Activated effector memory CD4-positive, alpha-beta T cell treated with anti-CD3 and anti-CD28 coated beads, Interleukin-2, amount 50 U/mL, for 16 hours (primary cell): ENCODE measurements at regions not wholly inside any gene's neighbourhood (a gene's known extent, or its start where the extent isn't known, plus 50 kb on each side); places are given as distances from the start of the nearest gene placed in this dataset.
A peak's percentile ranks its signal among the peaks of the same experiment; 100 is the strongest.
"Not testable (repeated sequence)": the region's sequence is repeated elsewhere in the genome, so short reads cannot be mapped to it uniquely, and the experiment has no call there.

Experiments
- DNase-seq: peaks from one replicate; pipeline ENCODE4 v3.0.0-alpha.2; 2020

DNA sequence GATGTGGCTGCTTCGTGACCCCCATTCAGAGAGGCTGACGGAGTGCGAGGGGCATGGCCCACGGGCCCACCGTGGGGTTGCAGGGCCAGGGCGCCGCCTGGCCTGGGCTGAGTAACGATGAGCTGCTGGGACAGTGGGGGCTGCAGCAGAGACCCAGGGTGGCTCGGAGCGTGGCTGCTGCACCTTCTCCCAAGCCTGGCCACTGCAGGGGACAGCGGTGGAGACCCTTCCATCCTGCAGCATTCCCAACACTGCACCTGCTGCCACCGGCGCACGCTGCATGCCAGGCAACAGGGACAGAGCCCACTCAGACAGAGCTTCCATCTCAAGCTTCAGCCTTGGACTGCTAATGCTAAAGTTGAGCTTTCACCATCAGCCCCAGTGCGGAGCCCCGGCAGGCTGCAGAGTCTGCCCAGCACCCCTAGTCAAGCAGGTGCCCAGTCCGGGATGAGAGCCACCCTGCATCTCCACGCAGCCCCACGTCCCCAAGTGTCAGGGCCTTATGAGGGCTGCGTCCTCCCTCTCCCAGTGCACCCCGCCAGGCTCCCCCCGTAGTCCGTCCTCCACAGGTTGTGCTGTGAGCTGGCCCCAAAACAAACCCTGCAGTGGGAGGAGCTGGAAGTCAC lies 89.4 kb upstream of the AFDN start:
- no peak for DNase-seq

DNA sequence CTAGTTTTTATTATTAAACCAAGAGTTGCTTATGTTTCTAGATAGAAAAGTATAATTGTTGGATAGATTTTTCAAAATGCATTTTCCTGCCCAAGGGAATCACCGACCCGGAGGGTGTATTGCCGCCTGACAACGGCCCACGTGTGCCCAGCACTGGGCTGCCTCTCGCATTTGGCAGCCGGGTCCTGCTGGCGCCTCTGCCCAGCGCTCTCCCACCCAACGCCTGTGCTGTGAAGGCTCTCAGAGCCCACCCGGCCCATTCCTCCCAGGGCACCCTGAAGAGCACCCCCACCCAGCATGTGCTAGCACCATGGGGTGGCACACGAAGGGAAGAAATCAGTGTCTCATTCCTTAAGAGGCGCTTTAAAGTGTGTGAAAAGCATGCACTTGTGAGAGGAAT lies 88.3 kb upstream of the AFDN start:
- DNase-seq = no peak

DNA sequence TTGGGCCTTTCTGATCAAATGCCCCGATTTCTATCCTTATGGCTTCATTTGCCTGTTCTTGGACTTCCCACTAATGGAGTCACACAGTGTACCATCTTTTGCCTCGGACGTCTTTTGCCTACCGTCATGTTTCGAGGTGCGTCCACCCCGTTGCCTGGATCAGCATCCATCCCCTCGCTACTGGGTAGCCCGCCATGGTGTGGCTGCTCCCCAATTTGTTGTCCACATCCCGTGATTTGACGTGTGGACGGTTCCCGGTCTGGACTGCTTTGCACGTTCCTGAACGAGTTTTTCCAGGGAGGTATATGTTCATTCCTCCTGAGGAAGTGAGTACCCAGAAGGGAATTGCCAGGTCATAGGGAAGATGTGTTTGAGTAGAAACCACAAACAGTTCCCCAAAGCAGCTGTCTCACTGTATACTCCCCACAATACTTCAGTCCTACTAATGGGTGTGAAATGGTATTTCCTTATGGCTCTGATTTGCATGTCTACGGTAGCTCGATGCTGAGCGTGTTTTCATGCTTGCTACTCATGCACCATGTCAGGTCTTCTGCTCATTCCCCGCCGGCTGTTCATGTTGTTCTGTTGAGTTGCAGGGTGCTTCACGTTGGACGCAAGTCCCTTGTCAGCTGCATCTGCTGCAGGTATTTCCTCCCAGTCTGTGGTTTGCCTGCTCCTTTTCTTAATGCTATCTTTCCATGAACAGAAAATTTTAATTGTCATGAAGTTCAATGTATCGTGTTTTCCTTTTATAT lies 86.8 kb upstream of the AFDN start:
- DNase-seq = peak; percentile 41

DNA sequence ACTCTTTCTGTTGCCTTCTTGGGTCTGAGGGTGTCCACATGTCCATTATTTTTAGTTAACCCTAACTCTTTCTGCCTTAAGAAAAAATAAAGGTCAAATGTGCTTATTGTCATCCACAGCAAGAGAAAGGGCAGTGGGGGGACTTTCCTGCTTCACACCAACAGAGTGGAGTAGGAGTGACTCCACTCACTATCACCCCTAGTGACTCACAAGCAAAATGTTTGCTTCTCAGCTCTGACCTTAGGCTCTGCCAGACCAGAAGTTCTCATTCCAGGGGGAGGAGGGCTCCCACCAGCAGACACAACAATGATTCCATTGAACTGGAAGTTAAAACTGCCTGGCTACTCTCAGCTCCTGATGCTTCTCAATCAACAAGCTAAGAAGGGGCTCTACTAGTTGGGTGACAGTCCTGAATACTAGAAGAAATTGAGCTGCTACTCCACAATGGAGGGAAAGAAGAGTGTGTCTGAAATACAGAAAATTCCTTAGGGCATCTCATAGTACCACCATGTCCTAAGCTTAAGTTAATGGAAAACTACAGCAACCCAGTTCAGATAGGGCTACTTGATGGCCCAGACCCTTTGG lies 83.9 kb upstream of the AFDN start:
- no peak for DNase-seq

DNA sequence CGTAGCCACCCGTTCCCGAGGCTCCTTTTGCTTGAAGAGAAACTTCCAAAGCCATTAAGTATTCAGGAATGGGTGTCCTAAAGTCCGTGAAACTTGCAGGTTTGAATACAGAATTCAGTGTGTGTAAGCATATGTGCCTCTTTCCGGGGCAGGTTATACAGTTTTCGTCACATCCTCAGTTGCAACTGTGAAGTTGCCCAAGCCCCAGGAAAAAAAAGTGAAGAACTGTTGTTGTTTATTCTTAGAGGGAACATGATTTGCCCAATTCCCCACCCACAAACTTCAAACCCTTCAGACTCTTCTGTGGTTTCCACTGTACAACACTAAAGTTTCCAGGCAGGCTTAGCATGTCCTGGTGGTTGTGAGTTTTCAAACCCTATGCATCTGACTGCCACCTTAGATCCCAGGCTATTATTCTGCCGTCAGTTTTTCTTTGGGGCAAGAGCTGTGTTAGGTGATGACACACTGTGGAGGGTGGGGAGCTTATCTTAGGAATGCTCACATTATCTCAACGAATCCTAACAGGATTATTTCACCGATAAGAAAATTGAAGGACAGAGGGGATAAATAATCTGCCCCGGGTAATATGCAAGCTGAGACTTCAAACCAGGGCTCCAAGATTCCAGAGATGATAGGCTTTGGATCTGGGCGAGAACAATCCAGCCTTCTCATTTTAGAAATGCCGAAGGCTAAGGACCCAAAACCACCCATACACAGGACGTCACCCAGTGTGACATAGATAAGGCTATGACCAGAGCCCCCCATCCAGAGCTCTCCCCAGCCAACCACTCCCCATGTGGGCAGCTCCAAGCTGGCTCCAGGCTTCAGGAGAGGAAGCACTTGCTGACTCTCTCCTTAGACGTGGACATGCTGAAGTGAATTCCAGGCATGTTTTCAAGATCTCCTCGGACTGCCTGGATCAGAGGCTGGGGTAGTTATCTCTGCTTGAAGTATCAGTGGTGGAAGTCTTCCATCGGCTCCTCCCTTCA lies 81.7 kb upstream of the AFDN start:
- DNase-seq = no peak

DNA sequence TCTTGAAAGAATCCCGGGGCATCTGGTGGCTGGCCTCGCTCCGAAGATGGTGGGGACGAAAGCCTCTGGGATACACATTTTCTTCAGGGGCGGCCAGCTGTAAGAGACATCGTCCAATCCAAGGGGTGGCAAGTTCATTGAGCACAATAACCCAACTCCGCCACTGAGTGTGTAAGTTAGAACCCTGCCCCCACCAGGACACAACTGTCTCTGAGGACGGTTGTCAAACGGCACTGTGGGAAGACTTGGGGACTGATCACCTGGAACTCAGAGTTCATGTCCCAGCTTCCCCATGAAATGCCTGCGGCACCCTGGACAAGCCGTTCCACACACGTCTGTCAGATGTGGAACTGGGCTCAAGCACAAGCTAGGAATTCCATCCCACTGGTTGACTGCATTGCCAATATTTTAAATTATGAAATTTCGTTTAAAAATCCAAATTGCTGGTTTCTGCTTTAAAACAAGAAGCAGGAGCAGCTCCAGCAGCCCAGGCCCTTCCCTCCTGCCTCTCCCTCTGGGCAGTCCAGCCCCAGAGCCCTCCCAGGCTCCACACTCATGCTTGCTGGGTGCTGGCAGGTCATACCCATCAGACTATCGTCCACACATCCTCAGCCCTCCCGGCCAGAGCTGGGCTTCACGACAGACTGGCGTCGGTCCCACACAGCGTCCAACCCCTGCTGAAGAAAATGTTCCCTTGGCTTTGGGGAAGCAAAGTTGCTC lies 80.9 kb upstream of the AFDN start:
- peak; percentile 14 for DNase-seq

DNA sequence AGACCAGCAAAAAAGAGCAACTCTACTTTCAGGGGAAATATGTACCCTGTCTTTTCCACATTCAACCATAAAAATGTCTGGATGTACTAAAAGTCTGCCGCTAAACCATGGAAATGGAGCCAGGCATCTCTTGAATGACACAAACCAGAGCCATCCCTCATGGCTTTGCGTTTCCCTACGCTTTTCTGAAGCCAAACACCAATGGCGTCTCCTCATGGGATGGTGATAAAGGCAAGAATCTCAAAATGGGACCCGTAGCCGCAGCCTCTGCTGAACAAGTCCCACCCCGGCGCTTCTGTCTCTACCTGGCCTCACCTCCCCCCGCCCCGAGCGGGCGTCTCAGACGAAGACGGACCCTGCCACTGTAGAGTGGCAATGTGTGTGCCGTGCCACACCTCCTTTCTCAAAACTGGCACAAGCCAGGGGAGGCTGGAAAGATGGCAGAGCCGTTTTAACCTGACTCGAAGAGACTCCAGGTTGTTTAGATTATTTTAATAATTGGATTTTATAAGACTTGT lies 80.3 kb upstream of the AFDN start:
- DNase-seq = no peak

DNA sequence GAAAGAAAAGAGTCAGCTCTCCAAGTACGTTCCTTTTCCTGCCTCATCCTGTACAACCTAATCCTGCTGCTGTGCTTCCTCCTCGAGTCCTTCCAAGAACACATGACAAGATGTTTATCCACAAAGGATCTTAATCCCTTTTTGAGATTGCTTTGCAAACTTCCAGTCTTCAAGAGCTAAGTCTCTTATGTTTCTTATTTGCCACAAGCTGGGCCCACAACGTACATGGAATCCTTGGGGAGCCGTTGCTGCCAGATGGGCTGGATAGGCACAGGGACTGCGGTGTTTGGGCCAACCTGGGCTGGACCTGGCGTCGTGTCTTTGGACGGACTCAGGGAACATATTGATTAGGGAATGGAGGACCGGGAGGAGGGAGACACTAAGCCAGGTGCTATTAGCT lies 79.7 kb upstream of the AFDN start:
- DNase-seq = no peak

DNA sequence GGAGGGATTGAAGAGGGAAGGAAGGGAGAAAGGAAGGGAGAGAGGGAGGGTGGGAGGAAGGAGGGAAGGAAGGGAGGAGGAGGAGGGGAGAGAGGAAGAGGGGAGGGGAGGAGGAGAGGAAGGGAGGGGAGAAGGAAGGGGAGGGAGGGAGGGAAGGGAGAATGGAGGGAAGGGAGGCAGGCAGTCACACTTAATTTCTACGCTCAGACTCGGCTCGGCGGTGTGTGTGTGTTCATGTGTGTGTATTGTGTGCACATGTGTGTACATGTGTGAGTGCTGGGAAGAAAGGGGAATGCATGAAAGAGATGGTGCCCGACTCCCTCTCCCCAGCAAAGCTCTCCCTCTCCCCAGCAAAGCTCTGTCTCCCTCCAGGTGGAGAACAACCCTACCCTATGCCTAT lies 79.1 kb upstream of the AFDN start:
- no peak for DNase-seq

DNA sequence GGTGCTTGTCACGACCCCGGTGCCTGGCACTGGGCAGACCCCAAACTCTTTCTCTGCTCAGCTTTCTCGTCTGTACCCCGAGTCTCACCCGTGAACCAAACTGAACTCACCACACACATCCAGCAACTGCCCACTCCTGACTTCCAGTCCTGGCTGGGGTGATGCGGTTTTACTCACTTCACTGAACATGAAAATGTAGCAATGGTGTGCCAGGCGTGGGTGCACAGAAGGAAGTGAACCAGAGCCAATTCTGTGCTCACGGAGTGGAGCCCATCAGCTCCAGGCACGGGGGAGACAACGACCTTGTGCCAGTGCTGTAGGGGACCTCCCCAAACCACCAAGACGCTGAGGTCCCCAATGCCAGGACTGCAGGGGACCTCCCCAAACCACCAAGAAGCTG lies 78.7 kb upstream of the AFDN start:
- no peak for DNase-seq

DNA sequence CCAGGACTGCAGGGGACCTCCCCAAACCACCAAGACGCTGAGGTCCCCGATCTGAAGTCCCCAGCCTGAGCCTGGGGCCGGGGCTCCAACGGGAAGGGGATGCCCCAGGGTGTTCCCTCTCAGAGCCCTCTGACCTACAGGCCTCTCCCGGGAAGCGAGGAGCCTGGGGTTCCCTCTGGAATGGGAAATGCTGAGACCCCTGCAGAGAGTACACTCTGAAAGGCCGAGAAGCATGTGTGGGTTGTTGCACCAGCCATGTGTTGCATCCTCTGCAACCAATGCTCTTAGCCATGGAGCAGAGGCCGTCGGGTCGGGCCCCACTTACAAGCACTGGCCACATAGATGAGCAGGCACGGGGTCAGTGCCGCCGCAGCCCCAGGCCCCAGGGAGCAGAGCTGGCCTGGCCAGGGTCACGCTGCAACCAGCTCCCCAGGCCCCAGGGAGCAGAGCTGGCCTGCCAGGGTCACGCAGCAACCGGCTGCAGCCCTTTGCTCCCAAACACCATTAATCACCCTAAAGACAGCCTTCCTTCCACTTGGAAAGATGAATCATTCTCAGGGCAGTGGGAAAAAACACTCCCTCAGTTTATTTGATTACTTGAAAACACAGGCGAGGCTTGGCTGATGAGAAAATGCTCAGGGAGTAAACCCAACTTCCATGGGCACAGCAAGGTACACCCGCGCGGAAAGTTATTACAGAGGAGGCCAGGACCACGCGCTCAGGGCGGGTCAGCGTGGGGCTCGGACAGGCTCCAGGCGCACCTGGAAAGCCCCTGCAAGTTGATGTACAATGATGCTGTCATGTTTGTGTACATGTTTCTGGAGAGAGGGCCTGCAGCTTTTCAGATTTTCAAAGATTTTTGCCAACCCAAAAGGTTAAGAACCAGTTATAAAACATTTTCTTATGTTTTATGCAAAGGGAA lies 78.0 kb upstream of the AFDN start:
- no peak for DNase-seq

DNA sequence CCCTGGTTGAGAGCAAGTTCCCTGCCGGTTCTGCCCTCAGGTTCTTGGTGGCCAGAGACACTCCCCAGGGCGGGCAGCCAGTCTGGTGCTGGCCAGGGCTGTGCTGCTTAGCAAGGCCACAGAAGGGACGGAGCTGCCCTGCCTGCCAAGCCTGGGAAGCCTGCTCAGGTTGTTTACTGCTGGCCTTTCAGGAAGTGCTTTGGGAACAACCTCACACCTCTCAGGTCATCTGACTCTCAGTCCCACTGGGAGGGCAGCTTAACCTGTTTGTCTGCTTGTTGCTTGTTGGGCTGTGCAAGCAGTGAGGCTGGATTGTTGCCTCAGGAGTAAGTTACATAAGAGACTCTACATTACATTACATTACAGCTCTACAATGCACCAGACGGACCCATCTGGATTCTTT lies 75.8 kb upstream of the AFDN start:
- no peak for DNase-seq

DNA sequence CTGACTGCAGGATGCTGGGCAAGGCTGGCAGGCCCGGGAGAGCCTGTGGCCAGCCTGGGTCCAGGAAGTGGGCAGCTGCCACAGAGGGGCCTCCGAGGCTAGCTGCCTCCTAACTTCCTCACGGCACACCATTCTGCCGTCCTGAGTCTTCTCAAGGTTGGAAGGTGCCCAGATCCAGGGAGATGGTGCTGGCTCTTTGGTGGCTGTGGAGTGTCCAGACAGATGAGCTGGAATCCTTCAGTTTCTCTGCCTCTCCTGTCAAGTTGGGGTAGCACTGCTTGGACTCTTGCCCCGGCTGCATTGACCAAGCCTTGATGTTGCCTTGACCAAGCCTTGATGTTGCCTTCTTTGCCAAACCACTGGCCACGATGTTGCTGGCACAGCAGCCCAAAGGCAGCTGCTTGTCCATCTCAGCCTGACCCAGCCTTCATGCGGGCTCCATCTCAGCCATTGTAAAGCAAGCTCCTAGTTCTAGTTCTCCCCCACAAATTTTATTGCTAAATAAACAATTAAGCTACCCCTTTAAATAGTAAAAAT lies 75.1 kb upstream of the AFDN start:
- DNase-seq = no peak

DNA sequence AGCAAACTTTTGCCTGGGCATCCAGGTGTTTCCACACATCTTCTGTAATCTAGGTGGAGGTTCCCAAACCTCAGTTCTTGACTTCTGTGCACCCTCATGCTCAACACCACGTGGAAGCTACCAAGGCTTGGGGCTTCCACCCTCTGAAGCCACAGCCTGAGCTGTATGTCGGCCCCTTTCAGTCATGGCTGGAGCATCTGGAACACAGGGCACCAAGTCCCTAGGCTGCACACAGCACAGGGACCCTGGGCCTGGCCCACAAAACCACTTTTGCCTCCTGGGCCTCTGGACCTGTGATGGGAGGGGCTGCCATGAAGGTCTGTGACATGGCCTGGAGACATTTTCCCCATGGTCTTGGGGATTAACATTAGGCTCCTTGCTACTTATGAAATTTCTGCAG lies 73.4 kb upstream of the AFDN start:
- DNase-seq = not testable (repeated sequence)

DNA sequence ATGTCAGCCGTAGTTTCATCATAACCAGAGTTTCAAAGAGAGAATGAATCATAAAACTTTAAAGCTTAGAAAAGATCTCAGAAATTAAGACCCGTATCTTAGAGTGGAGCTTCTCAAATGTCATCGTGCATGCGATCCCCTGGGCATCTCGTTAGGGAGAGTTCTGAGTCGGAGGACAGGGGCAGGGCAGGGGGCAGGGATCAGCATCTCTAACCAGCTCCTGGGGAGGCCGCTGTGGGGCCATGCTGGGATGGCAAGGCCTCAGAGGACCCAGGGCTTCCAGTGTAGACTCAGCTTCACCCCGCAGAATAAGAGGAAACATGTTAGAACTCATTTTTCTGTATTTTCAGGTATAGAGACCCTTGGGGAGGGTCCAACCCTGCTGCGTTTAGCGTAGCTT lies 72.0 kb upstream of the AFDN start:
- DNase-seq = no peak

DNA sequence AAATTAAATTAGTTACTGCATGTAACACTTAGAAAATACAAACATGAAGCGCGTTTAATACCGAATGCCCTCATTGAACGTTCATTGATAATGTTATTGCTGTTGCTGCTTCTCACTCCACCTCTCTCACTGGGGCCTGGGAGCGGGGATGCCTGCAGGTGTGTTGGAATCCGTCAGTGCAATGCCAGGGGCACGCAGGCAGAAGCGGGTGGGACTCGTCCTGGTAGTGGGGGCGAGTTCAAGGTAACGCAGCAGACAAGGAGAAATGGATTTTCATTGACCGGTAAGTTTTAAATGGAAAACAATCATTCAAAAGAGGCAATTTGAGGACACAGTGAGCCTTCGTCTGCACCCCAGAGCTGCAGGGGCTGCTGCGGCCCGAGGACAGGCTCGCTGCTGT lies 71.2 kb upstream of the AFDN start:
- no peak for DNase-seq

DNA sequence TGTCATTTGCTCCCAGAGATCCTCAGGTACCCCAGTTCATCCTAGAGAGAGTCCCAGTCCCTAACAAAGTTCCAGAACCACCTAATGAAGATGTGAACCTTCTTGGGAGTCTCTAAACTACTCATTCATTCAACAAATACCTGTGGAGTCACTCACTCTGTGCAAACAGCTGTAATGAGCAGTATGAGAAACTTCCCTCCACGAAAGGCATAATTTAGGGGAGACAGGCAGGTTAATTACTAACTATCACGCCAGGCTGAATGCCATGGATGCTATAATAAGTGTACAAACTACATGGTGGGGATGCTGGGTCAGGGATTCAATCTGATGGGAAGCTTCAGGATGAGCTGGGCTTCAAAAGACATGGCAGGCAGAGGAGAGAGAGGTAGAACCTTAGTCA lies 70.1 kb upstream of the AFDN start:
- DNase-seq = no peak

DNA sequence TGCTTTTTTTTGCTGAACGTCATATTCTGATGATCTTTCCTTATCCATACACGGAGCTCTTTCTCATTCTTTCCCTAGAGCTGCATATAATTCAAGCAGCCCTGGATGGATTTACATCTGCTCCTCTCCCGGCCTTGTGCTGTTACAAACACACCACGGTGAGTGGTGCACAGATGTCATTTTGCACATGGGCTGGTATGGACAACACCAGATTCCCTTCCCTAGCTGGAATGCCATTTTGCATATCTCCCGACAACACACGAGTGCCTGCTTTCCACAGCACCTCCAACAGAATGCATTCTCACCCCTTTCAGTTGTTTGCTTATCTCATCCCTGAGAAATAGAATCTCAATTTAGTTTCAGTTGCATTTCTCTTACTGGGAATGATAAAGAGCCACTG lies 69.5 kb upstream of the AFDN start:
- DNase-seq = no peak

DNA sequence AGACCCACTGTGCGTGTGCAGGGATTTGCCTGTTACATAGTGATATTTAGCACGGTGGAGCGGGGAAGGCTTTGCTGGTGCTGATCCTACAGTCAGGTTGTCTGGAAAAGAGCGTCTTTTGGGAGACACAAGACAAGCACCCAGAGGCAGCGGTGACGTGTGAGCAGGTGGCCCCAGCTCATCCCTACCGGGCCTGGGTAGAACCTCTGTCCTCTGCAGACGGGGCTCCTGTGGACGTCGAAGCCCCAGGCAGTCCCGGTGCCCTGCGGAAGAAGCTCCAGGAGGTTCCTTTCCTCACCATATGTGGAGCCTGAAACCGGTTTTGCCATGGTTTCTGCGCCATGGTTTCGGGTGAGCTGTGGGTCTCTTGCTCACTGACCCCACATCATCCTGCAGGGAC lies 68.9 kb upstream of the AFDN start:
- DNase-seq = no peak

DNA sequence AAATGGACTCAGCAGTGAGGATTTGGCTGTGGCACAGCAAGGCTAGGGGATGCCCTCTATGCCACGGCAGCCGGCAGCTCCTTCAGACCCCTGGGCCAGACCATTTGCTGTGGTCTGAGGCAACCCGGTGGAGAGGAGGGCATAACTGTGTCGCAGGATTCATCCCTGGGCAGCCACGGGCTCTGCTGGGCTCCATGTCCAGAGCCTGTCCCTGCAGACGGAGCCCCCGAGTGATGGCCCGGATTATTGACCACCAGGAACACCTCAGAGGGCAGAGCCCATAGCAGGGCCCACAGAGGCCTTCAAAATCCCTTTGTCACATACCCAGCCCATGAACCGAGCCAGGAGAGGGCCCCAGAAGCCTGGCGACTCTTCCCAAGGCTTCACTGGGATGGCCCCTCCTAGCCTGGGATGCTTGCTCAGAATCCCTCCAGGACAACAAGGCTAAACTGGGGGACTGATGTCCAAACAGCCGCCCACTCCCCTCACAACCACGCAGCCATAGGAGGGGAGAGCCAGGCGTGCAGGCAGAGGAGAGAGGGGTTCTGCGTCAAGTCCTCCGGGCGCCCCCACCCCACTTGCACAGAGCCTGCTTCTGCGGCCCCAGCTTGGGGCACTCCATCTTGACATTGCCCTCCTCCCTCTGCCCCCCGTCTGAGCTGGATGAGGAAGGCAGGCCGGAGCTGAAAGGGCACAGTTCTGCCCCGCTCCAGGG lies 68.2 kb upstream of the AFDN start:
- no peak for DNase-seq
